ENCODE measurements at regions not wholly inside any gene's neighbourhood (a gene's known extent, or its start where the extent isn't known, plus 50 kb on each side); places are given as distances from the start of the nearest gene placed in this dataset.

- dilution Hi-C loops (cut with MboI; ENCODE audit: extremely low pct_ligation_motif_present, low sequenced_read_pairs): no loop called here
- FAIRE-seq (no peak), DNase-seq (ENCODE audit: low read depth, low spot score) (no peak)
Observed at GRCh38 chr16:62546701-62547100, 510.5 kb upstream of the CDH8 start.

DNA sequence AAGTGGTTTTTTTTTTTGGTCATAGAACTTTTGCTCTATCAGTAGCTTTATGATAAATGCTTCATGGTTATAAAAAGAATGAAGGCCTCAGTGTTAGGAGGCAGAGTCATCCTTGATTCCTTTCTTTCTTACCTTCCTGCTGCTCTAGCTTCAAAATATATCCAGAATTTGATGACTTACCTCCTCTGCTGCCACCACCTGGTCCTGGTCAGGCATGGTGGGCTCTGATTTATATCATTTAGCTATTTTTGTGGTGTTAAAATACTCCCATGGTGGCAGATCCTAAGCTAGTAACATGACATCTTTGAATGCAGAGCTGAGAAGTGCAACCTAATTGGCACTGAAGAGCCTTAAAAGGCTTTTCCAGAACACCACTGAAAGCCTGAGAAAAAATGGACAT, 508.8 kb upstream of the CDH8 start:
- Histone ChIP-seq H3K79me2 (ENCODE audit: control insufficient read depth, insufficient read depth, low read length) (no peaks in the 10 kb centered on the region), H4K20me1 (ENCODE audit: control insufficient read depth, extremely low read depth, insufficient read depth, low read length) (no peaks in the 10 kb centered on the region), H3K36me3 (ENCODE audit: control insufficient read depth in 2 of 2, extremely low read depth in 1 of 2, insufficient read depth in 2 of 2, low read length in 2 of 2) (no peaks in the 10 kb centered on the region), H3K4me1 (ENCODE audit: control insufficient read depth, extremely low read depth, insufficient read depth, low read length) (no peaks in the 10 kb centered on the region), H3K4me3 (ENCODE audit: control insufficient read depth in 2 of 3, extremely low read depth in 1 of 3, insufficient read depth in 2 of 3, low read depth in 1 of 3, low read length in 3 of 3) (no peak overlapping the region), H3K9me1 (ENCODE audit: control insufficient read depth, extremely low read depth, insufficient read depth, low read length) (no peaks in the 10 kb centered on the region), H3K27me3 (ENCODE audit: control insufficient read depth, extremely low read depth, insufficient read depth, low read length) (no peaks in the 10 kb centered on the region), H3K9me3 (ENCODE audit: control insufficient read depth, low read depth, low read length) (no peaks in the 10 kb centered on the region), H2AFZ (ENCODE audit: control insufficient read depth, low read length) (no peak overlapping the region), H3K27ac (ENCODE audit: control insufficient read depth, insufficient read depth, low read length) (no peak overlapping the region), H3K4me2 (ENCODE audit: control insufficient read depth, extremely low read depth, insufficient read depth, low read depth, low read length) (no peak overlapping the region), H3K9ac (ENCODE audit: control insufficient read depth, extremely low read depth, insufficient read depth, low read length) (no peak overlapping the region)
- dilution Hi-C loops (cut with MboI; ENCODE audit: extremely low pct_ligation_motif_present, low sequenced_read_pairs): no loop called here
- DNase-seq (ENCODE audit: low read depth, low spot score): no peak
- TF ChIP-seq CTCF (optimal IDR thresholded peaks at IDR 0.05 in 1 of 3, IDR thresholded peaks at IDR 0.05 in 1 of 3, conservative IDR thresholded peaks at IDR 0.05 in 1 of 3; ENCODE audit: extremely low read depth in 1 of 3, insufficient read depth in 2 of 3, low read length in 3 of 3) (no peak), EZH2 (IDR thresholded peaks at IDR 0.05; ENCODE audit: low read length) (no peak)
- no peak for FAIRE-seq

More at GRCh38 chr16:62546701-62547100, 510.5 kb upstream of the CDH8 start:
- no peak overlapping the region for H2AFZ ChIP-seq (ENCODE audit: control insufficient read depth, low read length)
- no peaks in the 10 kb centered on the region for H3K9me1 ChIP-seq (ENCODE audit: control insufficient read depth, extremely low read depth, insufficient read depth, low read length)
- TF ChIP-seq CTCF (optimal IDR thresholded peaks at IDR 0.05 in 1 of 3, IDR thresholded peaks at IDR 0.05 in 1 of 3, conservative IDR thresholded peaks at IDR 0.05 in 1 of 3; ENCODE audit: extremely low read depth in 1 of 3, insufficient read depth in 2 of 3, low read length in 3 of 3) (no peak), EZH2 (IDR thresholded peaks at IDR 0.05; ENCODE audit: low read length) (no peak)
- no peak overlapping the region for H3K9ac ChIP-seq (ENCODE audit: control insufficient read depth, extremely low read depth, insufficient read depth, low read length)
- no peaks in the 10 kb centered on the region for H3K4me1 ChIP-seq (ENCODE audit: control insufficient read depth, extremely low read depth, insufficient read depth, low read length)
- H3K9me3 ChIP-seq (ENCODE audit: control insufficient read depth, low read depth, low read length): no peaks in the 10 kb centered on the region
- no peaks in the 10 kb centered on the region for H3K36me3 ChIP-seq (ENCODE audit: control insufficient read depth in 2 of 2, extremely low read depth in 1 of 2, insufficient read depth in 2 of 2, low read length in 2 of 2)
- no peaks in the 10 kb centered on the region for H3K27me3 ChIP-seq (ENCODE audit: control insufficient read depth, extremely low read depth, insufficient read depth, low read length)
- no peaks in the 10 kb centered on the region for H3K79me2 ChIP-seq (ENCODE audit: control insufficient read depth, insufficient read depth, low read length)
- H4K20me1 ChIP-seq (ENCODE audit: control insufficient read depth, extremely low read depth, insufficient read depth, low read length): no peaks in the 10 kb centered on the region
- H3K4me3 ChIP-seq (ENCODE audit: control insufficient read depth in 2 of 3, extremely low read depth in 1 of 3, insufficient read depth in 2 of 3, low read depth in 1 of 3, low read length in 3 of 3): no peak overlapping the region
- H3K4me2 ChIP-seq (ENCODE audit: control insufficient read depth, extremely low read depth, insufficient read depth, low read depth, low read length): no peak overlapping the region
- H3K27ac ChIP-seq (ENCODE audit: control insufficient read depth, insufficient read depth, low read length): no peak overlapping the region

All from keratinocyte (primary cell).